SU-DHL-6 (cell line): ENCODE measurements at regions not wholly inside any gene's neighbourhood (a gene's known extent, or its start where the extent isn't known, plus 50 kb on each side); places are given as distances from the start of the nearest gene placed in this dataset.
A peak's percentile ranks its signal among the peaks of the same experiment; 100 is the strongest.

Experiments
- H2AFZ ChIP-seq: fragments of 200-600 bp; sonication (generic); 2 replicates; pipeline ENCODE4 v1.6.1; 2014; ENCODE audit warnings: low read depth, mild to moderate bottlenecking, moderate library complexity, mixed read lengths, antibody characterized with exemption, low read length; ENCODE audit not compliant: severe bottlenecking
- H3F3A ChIP-seq: fragments of 200-600 bp; shearing (Covaris generic); 2 replicates; pipeline ENCODE4 v1.6.0; 2016; ENCODE audit warnings: antibody characterized with exemption, mild to moderate bottlenecking; ENCODE audit not compliant: insufficient read depth
- H3K27ac ChIP-seq: fragments of 200-600 bp; sonication (generic); 2 replicates; pipeline ENCODE4 v1.5.1; 2016; ENCODE audit warnings: low read depth, mild to moderate bottlenecking, low read length, moderate library complexity, mixed read lengths
- H3K27me3 ChIP-seq: fragments of 200-600 bp; sonication (generic), shearing (Covaris generic); 2 replicates; pipeline ENCODE4 v1.6.0; 2014; ENCODE audit warnings: mild to moderate bottlenecking, low read length
- H3K36me3 ChIP-seq: fragments of 200-600 bp; sonication (generic); 2 replicates; pipeline ENCODE4 v1.6.1; 2014; ENCODE audit warnings: mild to moderate bottlenecking, low read length, mixed read lengths
- H3K4me2 ChIP-seq: fragments of 300-600, 200-600 bp; shearing (Covaris generic), sonication (generic); 2 replicates; pipeline ENCODE4 v1.6.0; 2014; ENCODE audit warnings: low read length, low read depth, mild to moderate bottlenecking; ENCODE audit not compliant: poor library complexity, severe bottlenecking
- H3K4me3 ChIP-seq: fragments of 200-600 bp; sonication (generic); 2 replicates; pipeline ENCODE4 v1.5.1; 2014; ENCODE audit warnings: antibody characterized with exemption, low read length, mild to moderate bottlenecking, mixed read lengths; ENCODE audit not compliant: insufficient read depth, poor library complexity, severe bottlenecking
- H3K79me2 ChIP-seq: fragments of 200-600 bp; sonication (generic); 2 replicates; pipeline ENCODE4 v1.6.1; 2014; ENCODE audit warnings: mild to moderate bottlenecking, low read length, moderate library complexity; ENCODE audit not compliant: insufficient read depth
- H3K9ac ChIP-seq: fragments of 200-600 bp; sonication (generic); 2 replicates; pipeline ENCODE4 v1.7.0; 2014; ENCODE audit warnings: mild to moderate bottlenecking, low read length
- H3K9me2 ChIP-seq: fragments of 200-600 bp; sonication (generic); replicated peaks from 2 replicates; pipeline ENCODE4 v1.6.1; 2014; ENCODE audit warnings: low read length; ENCODE audit not compliant: insufficient read depth
- H3K9me3 ChIP-seq: fragments of 200-600 bp; sonication (generic); 2 replicates; pipeline ENCODE4 v1.6.1; 2014; ENCODE audit warnings: low read length, mixed read lengths; ENCODE audit not compliant: insufficient read depth
- H4K20me1 ChIP-seq: fragments of 200-600 bp; sonication (generic); 2 replicates; pipeline ENCODE4 v1.6.1; 2014; ENCODE audit warnings: low read depth, mild to moderate bottlenecking, antibody characterized with exemption, low read length, moderate library complexity, mixed read lengths
- EZH2phosphoT487 ChIP-seq: fragments of 200-600 bp; sonication (generic), shearing (Covaris generic); conservative IDR thresholded peaks from 2 replicates; pipeline ENCODE4 v1.6.1; 2018; ENCODE audit warnings: mild to moderate bottlenecking, antibody characterized with exemption, low read length, moderate library complexity, mixed read lengths
- TF ChIP-seq, protein P1 (sequence below): fragments of 200-600 bp; sonication (generic); IDR thresholded peaks from one replicate; pipeline ENCODE4 v1.5.1; 2017; ENCODE audit warnings: antibody characterized with exemption, mild to moderate bottlenecking, low read length, moderate library complexity; ENCODE audit not compliant: insufficient read depth, poor library complexity, severe bottlenecking

GRCh38 chr1:235006132-235006721 is 122.4 kb downstream of the TOMM20 start:
- Histone ChIP-seq H2AFZ (no peak overlapping the region), H3K4me2 (no peak overlapping the region), H3K9me2 (no peaks in the 10 kb centered on the region), H3K27me3 (no peaks in the 10 kb centered on the region), H3K79me2 (no peaks in the 10 kb centered on the region), H4K20me1 (no peaks in the 10 kb centered on the region), H3K36me3 (no peaks in the 10 kb centered on the region), H3K4me3 (no peak overlapping the region), H3K9me3 (no peaks in the 10 kb centered on the region), H3K27ac (no peak overlapping the region), H3K9ac (no peak overlapping the region), H3F3A (no peaks in the 10 kb centered on the region)
- no peak for TF ChIP-seq EZH2phosphoT487
- TF ChIP-seq, protein P1, sequence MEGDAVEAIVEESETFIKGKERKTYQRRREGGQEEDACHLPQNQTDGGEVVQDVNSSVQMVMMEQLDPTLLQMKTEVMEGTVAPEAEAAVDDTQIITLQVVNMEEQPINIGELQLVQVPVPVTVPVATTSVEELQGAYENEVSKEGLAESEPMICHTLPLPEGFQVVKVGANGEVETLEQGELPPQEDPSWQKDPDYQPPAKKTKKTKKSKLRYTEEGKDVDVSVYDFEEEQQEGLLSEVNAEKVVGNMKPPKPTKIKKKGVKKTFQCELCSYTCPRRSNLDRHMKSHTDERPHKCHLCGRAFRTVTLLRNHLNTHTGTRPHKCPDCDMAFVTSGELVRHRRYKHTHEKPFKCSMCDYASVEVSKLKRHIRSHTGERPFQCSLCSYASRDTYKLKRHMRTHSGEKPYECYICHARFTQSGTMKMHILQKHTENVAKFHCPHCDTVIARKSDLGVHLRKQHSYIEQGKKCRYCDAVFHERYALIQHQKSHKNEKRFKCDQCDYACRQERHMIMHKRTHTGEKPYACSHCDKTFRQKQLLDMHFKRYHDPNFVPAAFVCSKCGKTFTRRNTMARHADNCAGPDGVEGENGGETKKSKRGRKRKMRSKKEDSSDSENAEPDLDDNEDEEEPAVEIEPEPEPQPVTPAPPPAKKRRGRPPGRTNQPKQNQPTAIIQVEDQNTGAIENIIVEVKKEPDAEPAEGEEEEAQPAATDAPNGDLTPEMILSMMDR: no peak

- no peaks in the 10 kb centered on the region for H3K36me3 ChIP-seq
- no peak overlapping the region for H3K27ac ChIP-seq
Observed at GRCh38 chr1:235004840-235005391, 123.7 kb downstream of the TOMM20 start.

GRCh38 chr1:235004276-235004675 is 124.4 kb downstream of the TOMM20 start:
- Histone ChIP-seq H3K9ac (no peak overlapping the region), H3K4me3 (no peak overlapping the region), H3K9me3 (no peaks in the 10 kb centered on the region), H3K27me3 (no peaks in the 10 kb centered on the region), H4K20me1 (no peaks in the 10 kb centered on the region), H2AFZ (no peak overlapping the region), H3K79me2 (no peaks in the 10 kb centered on the region), H3K36me3 (no peaks in the 10 kb centered on the region), H3F3A (no peaks in the 10 kb centered on the region), H3K9me2 (no peaks in the 10 kb centered on the region), H3K27ac (no peak overlapping the region), H3K4me2 (peak overlapping the region; percentile 43)
- no peak for TF ChIP-seq EZH2phosphoT487
- TF ChIP-seq, protein P1: no peak

More at GRCh38 chr1:235004840-235005391, 123.7 kb downstream of the TOMM20 start:
- H3F3A ChIP-seq: no peaks in the 10 kb centered on the region
- TF ChIP-seq, protein P1: no peak
- TF ChIP-seq EZH2phosphoT487: no peak
- no peaks in the 10 kb centered on the region for H4K20me1 ChIP-seq
- H3K4me2 ChIP-seq: peak overlapping the region; percentile 43
- H3K27me3 ChIP-seq: no peaks in the 10 kb centered on the region
- no peak overlapping the region for H3K4me3 ChIP-seq
- no peak overlapping the region for H3K9ac ChIP-seq
- no peaks in the 10 kb centered on the region for H3K9me2 ChIP-seq
- H3K79me2 ChIP-seq: no peaks in the 10 kb centered on the region
- H2AFZ ChIP-seq: no peak overlapping the region
- H3K9me3 ChIP-seq: no peaks in the 10 kb centered on the region
